ENCODE measurements at regions not wholly inside any gene's neighbourhood (a gene's known extent, or its start where the extent isn't known, plus 50 kb on each side); places are given as distances from the start of the nearest gene placed in this dataset.
"Not testable (repeated sequence)": the region's sequence is repeated elsewhere in the genome, so short reads cannot be mapped to it uniquely, and the experiment has no call there.

DNA sequence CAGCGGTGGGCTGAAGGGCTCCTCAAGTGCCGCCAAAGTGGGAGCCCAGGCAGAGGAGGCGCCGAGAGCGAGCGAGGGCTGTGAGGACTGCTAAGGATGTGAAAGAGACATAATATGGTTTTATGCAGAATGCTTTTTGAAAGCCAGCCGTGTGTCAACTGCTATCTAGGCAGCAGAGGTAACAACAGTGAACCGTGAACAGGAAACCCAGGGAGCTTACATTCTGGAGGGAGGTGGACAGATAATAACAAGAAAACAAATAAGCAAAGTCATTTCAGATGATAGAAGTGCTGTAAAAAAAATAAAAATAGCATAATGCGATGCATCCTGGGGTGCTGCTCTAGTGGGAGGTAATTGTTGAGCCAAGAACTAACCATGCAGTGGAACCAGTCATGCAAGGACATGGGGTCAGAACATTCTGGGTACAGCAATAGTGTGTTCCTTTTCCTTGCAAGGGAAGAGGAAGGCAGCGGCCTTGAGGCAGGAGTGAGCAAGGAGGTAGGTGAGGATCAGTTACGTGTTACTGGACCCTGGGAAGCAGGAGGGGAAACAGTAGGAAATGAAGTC lies 134.4 kb upstream of the TMEM170B start:
- H3K27ac ChIP-seq, result no peak overlapping the region
- TF ChIP-seq EP300 (IDR thresholded peaks at IDR 0.05) (no peak), POLR2A (IDR thresholded peaks at IDR 0.05) (no peak)
- TF ChIP-seq, protein P1, sequence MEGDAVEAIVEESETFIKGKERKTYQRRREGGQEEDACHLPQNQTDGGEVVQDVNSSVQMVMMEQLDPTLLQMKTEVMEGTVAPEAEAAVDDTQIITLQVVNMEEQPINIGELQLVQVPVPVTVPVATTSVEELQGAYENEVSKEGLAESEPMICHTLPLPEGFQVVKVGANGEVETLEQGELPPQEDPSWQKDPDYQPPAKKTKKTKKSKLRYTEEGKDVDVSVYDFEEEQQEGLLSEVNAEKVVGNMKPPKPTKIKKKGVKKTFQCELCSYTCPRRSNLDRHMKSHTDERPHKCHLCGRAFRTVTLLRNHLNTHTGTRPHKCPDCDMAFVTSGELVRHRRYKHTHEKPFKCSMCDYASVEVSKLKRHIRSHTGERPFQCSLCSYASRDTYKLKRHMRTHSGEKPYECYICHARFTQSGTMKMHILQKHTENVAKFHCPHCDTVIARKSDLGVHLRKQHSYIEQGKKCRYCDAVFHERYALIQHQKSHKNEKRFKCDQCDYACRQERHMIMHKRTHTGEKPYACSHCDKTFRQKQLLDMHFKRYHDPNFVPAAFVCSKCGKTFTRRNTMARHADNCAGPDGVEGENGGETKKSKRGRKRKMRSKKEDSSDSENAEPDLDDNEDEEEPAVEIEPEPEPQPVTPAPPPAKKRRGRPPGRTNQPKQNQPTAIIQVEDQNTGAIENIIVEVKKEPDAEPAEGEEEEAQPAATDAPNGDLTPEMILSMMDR (IDR thresholded peaks at IDR 0.05), result no peak
- H3K4me3 ChIP-seq, result no peak overlapping the region
- 94 to 95% methylated on average over 11 of the region's 11 CpGs for WGBS, 2 donors
- DNase-seq (ENCODE audit: low spot score in 2 of 2), result no peak
- no peaks in the 10 kb centered on the region for H3K27me3 ChIP-seq
- H3K36me3 ChIP-seq, result no peaks in the 10 kb centered on the region
- H3K9me3 ChIP-seq, result no peaks in the 10 kb centered on the region
- peaks cover 0 to 3% (median 0%) of the 10 kb centered on the region in 4 donors for H3K4me1 ChIP-seq

DNA sequence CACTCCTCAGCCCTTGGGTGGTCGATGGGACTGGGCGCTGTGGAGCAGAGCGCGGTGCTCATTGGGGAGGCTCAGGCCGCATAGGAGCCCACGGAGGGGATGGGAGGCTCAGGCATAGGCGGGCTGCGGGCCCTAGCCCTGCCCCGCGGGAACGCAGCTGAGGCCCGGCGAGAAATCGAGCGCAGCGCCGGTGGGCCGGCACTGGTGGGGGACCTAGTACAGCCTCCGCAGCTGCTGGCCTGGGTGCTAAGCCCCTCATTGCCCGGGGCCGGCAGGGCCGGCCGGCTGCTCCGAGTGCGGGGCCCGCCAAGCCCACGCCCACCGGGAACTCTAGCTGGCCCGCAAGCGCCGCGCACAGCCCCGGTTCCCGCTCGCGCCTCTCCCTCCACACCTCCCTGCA lies 135.0 kb upstream of the TMEM170B start:
- H3K4me3 ChIP-seq; H3K9me3 ChIP-seq; H3K27ac ChIP-seq; DNase-seq (ENCODE audit: low spot score in 2 of 2); H3K4me1 ChIP-seq; H3K36me3 ChIP-seq; H3K27me3 ChIP-seq: not testable (repeated sequence)
- 94 to 95% methylated on average over 17 to 34 of the region's 36 CpGs for WGBS, 2 donors

DNA sequence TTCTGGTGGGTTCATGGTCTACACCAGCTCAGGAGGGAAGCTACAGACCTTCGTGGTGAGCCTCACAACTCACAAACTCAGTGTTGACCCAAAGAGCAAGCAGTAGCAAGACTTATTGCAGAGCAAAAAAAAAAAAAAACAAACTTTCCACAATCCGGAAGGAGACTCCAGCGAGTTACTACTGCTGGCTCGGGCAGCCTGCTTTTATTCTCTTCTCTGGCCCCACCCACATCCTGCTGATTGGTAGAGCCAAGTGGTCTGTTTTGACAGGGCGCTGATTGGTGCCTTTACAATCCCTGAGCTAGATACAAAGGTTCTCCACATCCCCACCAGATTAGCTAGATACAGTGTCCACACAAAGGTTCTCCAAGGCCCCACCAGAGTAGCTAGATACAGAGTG lies 135.6 kb upstream of the TMEM170B start:
- not testable (repeated sequence) for H3K27me3 ChIP-seq

DNA sequence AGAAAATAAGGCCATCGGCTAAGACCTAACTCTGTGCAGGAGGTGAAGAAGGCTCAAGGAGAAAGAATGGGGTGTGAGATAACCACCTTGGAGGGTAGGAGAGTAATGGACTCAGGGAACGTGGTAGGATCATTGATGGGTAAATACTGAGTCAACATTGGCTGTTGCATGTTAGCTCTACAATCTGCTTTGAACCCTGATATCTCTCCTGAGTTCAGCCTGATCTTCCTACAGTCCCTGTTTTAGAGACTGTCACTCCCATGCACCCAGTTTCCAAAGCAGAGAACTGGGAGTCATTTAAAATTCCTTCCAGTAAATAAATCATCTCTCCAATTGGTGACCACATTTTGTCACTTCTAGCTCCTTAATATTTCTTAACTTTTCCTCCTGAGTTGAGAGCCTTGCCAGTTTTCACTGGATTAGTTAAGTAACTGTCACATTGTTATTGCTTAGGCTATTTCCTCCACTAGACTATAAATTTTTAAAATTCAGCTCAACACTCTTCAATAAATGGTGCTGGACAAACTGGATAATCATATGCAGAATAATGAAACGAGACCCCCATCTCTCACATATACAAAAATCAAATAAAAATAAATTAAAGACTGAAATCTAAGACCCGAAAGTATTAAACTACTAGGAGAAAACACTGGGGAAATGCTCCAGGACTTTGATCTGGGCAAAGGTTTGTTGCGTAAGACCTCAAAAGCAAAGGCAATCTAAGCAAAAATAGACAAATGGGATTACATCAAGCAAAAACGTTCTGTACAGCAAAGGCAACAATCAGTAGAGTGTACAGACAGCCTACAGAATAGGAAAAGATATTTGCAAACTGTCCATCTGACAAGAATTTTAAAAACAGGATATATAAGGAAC lies 138.9 kb upstream of the TMEM170B start:
- Histone ChIP-seq H3K27ac (no peak overlapping the region), H3K4me1 (peaks cover 0 to 7% (median 2%) of the 10 kb centered on the region in 4 donors), H3K9me3 (no peaks in the 10 kb centered on the region), H3K36me3 (no peaks in the 10 kb centered on the region), H3K4me3 (no peak overlapping the region), H3K27me3 (no peaks in the 10 kb centered on the region)
- no peak for DNase-seq (ENCODE audit: low spot score in 2 of 2)
- WGBS, 2 donors, result 71 to 72% methylated on average over 6 of the region's 6 CpGs
- peak in 1 of 2 donors; percentile 30 for TF ChIP-seq EP300 (IDR thresholded peaks at IDR 0.05)
- TF ChIP-seq, protein P1 (IDR thresholded peaks at IDR 0.05), result no peak
- TF ChIP-seq POLR2A (IDR thresholded peaks at IDR 0.05), result no peak

More for the DNA sequence above, 135.6 kb upstream of the TMEM170B start:
- not testable (repeated sequence) for H3K9me3 ChIP-seq; DNase-seq (ENCODE audit: low spot score in 2 of 2); H3K4me1 ChIP-seq; H3K27ac ChIP-seq; H3K36me3 ChIP-seq; H3K4me3 ChIP-seq
- 82 to 87% methylated on average over 5 of the region's 5 CpGs for WGBS, 2 donors

DNA sequence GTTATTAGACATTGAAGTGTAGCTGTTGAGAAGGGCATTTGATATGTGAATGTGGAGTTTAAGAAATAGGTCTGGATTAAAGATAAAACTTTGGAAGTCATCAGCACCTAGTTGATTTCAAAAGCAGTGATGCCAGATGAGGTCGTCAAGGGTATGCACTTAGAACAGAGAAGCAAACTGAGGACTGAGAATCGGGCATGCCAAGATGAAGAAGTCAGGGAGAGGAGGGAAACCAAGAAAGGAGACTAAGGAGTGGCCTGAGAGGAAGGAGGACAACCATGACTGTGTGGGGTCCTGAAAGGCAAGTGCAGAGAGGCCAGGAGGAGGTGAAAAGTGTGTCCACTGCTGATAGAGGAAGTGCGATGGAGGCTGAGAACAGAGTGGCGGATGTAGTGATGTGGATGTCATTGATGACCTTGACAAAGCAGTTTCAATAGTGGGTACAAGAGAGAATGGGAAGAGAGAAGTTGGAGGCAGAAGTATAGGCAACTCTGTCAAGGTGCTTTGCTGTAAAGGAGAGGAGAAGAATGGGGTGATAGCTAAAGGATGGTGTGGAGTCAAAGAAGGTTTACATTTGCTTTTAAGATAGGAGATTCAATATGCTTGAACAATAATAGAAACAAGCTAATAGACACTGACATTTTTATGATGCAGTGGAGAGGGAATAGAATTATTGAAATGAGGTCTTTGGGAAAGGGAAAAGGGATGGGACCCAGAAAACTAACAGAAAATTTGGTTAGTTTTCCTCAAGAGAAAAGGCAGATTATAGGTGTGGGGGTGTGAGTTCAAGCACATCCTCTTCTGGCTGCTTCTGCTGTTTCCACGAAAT lies 139.7 kb upstream of the TMEM170B start:
- Histone ChIP-seq H3K27ac (no peak overlapping the region), H3K27me3 (no peaks in the 10 kb centered on the region), H3K4me1 (peaks cover 0 to 7% (median 3%) of the 10 kb centered on the region in 4 donors), H3K4me3 (no peak overlapping the region), H3K9me3 (no peaks in the 10 kb centered on the region), H3K36me3 (no peaks in the 10 kb centered on the region)
- TF ChIP-seq, protein P1 (IDR thresholded peaks at IDR 0.05), result no peak
- no peak for TF ChIP-seq POLR2A (IDR thresholded peaks at IDR 0.05)
- TF ChIP-seq EP300 (IDR thresholded peaks at IDR 0.05), result no peak
- WGBS, 2 donors, result 83 to 87% methylated on average over 5 of the region's 5 CpGs
- DNase-seq (ENCODE audit: low spot score in 2 of 2), result no peak
